Esophagus squamous epithelium (tissue), 4 donors: ENCODE measurements at regions not wholly inside any gene's neighbourhood (a gene's known extent, or its start where the extent isn't known, plus 50 kb on each side); places are given as distances from the start of the nearest gene placed in this dataset.

Experiments used
- CTCF ChIP-seq, 6 experiments: fragments of 450-650 bp in 4 of 6; fragments of 200-600 bp in 2 of 6; sonication (generic) in 2 of 6; IDR thresholded peaks; one replicate each; pipeline ENCODE4 v1.5.1; 2016 to 2019; ENCODE audit warnings: antibody characterized with exemption in 6 of 6, mild to moderate bottlenecking in 4 of 6, moderate library complexity in 4 of 6
- POLR2A ChIP-seq, 4 donors: fragments of 450-650 bp; IDR thresholded peaks; one replicate each; pipeline ENCODE4 v1.6.1; 2017; ENCODE audit warnings: antibody characterized with exemption in 4 of 4, mild to moderate bottlenecking in 4 of 4, moderate library complexity in 3 of 4

DNA sequence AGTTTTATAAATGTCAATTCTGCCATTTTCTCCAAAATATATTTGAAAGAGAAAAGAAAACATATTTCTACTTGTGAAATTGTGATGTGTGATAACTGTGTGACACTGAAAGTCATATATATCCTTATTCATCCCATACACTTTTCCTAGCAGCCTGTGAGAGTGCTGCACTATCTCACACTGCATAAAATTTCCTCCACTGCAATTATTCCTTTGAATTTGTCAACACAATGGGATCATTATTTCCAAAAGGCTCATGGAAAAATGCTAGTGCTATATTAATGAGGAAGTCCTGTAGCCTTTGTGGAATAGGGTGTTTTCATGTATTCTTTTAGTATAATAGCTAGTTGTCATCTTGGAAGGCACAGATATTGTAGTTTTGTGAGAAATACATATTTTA is 504.1 kb downstream of the RPL10L start:
- no peak for TF ChIP-seq CTCF (IDR thresholded peaks at IDR 0.05)
- no peak for TF ChIP-seq POLR2A (IDR thresholded peaks at IDR 0.05)
